HL-60 (cell line): ENCODE measurements at regions not wholly inside any gene's neighbourhood (a gene's known extent, or its start where the extent isn't known, plus 50 kb on each side); places are given as distances from the start of the nearest gene placed in this dataset.
A peak's percentile ranks its signal among the peaks of the same experiment; 100 is the strongest.

Experiments
- DNase-seq, 2 experiments: peaks; one replicate each; pipeline ENCODE4 v3.0.0-alpha.2; 2010 to 2020; ENCODE audit warnings: low read depth in 1 of 2, low spot score in 1 of 2
- H3K27ac ChIP-seq: fragments of 250-450 bp; sonication (Bioruptor Pico); replicated peaks from 2 replicates; pipeline ENCODE4 v1.5.1; 2020; ENCODE audit warnings: mild to moderate bottlenecking, moderate library complexity
- H3K27me3 ChIP-seq: fragments of 250-450 bp; sonication (Bioruptor Pico); 2 replicates; pipeline ENCODE4 v1.5.1; 2021; ENCODE audit warnings: mild to moderate bottlenecking, moderate library complexity; ENCODE audit not compliant: insufficient read depth, poor library complexity, severe bottlenecking
- H3K4me3 ChIP-seq: replicated peaks from 2 replicates; pipeline ENCODE4 v1.5.1; 2011; ENCODE audit warnings: mild to moderate bottlenecking, control low read depth, low read length; ENCODE audit not compliant: insufficient read depth
- GABPA ChIP-seq: IDR thresholded peaks from 2 replicates; pipeline ENCODE4 v1.6.1; 2012; ENCODE audit warnings: low read depth
- POLR2AphosphoS5 ChIP-seq: IDR thresholded peaks from 2 replicates; pipeline ENCODE4 v1.6.1; 2012; ENCODE audit warnings: low read depth
- SPI1 ChIP-seq: IDR thresholded peaks from 2 replicates; pipeline ENCODE4 v1.6.1; 2012; ENCODE audit warnings: low read depth, mild to moderate bottlenecking, borderline replicate concordance
- TF ChIP-seq, protein P1 (sequence below): IDR thresholded peaks from 2 replicates; pipeline ENCODE4 v1.6.1; 2012; ENCODE audit warnings: low read depth; ENCODE audit not compliant: insufficient replicate concordance
- TF ChIP-seq, protein P2 (sequence below): IDR thresholded peaks from one replicate; pipeline ENCODE4 v1.5.1; 2011; ENCODE audit warnings: low read length, control low read depth, inconsistent platforms; ENCODE audit not compliant: insufficient read depth

DNA sequence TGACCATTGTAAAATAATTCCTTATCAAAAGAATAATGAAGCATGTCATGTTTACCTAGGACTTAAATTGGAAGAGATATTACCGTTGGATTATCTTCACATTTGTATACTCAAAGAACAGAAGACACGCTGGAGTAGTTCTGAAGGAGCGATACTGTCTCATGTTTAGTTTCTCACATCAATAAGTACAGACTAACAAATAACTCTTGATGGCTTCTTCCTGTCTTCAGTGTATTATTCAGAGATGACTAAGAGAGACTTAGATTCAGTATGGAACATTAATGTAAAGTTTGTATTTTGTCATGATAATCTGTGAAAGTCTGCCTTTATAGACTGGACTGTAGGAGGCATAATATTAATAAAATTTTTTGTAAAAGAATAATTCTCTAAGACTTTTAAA lies 72.7 kb downstream of the SPRY1 start:
- DNase-seq, result no peak
- Histone ChIP-seq H3K27ac (no peak overlapping the region), H3K27me3 (no peaks in the 10 kb centered on the region), H3K4me3 (no peak overlapping the region)
- no peak for TF ChIP-seq SPI1
- TF ChIP-seq GABPA, result no peak
- TF ChIP-seq, protein P1, sequence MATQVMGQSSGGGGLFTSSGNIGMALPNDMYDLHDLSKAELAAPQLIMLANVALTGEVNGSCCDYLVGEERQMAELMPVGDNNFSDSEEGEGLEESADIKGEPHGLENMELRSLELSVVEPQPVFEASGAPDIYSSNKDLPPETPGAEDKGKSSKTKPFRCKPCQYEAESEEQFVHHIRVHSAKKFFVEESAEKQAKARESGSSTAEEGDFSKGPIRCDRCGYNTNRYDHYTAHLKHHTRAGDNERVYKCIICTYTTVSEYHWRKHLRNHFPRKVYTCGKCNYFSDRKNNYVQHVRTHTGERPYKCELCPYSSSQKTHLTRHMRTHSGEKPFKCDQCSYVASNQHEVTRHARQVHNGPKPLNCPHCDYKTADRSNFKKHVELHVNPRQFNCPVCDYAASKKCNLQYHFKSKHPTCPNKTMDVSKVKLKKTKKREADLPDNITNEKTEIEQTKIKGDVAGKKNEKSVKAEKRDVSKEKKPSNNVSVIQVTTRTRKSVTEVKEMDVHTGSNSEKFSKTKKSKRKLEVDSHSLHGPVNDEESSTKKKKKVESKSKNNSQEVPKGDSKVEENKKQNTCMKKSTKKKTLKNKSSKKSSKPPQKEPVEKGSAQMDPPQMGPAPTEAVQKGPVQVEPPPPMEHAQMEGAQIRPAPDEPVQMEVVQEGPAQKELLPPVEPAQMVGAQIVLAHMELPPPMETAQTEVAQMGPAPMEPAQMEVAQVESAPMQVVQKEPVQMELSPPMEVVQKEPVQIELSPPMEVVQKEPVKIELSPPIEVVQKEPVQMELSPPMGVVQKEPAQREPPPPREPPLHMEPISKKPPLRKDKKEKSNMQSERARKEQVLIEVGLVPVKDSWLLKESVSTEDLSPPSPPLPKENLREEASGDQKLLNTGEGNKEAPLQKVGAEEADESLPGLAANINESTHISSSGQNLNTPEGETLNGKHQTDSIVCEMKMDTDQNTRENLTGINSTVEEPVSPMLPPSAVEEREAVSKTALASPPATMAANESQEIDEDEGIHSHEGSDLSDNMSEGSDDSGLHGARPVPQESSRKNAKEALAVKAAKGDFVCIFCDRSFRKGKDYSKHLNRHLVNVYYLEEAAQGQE, result no peak
- no peak for TF ChIP-seq POLR2AphosphoS5
- TF ChIP-seq, protein P2, sequence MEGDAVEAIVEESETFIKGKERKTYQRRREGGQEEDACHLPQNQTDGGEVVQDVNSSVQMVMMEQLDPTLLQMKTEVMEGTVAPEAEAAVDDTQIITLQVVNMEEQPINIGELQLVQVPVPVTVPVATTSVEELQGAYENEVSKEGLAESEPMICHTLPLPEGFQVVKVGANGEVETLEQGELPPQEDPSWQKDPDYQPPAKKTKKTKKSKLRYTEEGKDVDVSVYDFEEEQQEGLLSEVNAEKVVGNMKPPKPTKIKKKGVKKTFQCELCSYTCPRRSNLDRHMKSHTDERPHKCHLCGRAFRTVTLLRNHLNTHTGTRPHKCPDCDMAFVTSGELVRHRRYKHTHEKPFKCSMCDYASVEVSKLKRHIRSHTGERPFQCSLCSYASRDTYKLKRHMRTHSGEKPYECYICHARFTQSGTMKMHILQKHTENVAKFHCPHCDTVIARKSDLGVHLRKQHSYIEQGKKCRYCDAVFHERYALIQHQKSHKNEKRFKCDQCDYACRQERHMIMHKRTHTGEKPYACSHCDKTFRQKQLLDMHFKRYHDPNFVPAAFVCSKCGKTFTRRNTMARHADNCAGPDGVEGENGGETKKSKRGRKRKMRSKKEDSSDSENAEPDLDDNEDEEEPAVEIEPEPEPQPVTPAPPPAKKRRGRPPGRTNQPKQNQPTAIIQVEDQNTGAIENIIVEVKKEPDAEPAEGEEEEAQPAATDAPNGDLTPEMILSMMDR, result no peak

GRCh38 chr4:123469696-123470095 lies 73.1 kb downstream of the SPRY1 start:
- Histone ChIP-seq H3K27me3 (no peaks in the 10 kb centered on the region), H3K4me3 (no peak overlapping the region), H3K27ac (no peak overlapping the region)
- TF ChIP-seq POLR2AphosphoS5 (no peak), SPI1 (no peak), GABPA (no peak)
- TF ChIP-seq, protein P2, result no peak
- TF ChIP-seq, protein P1, result no peak
- DNase-seq, result no peak

- Histone ChIP-seq H3K27ac (no peak overlapping the region), H3K4me3 (no peak overlapping the region), H3K27me3 (no peaks in the 10 kb centered on the region)
- TF ChIP-seq POLR2AphosphoS5 (no peak), GABPA (no peak), SPI1 (no peak)
- no peak for DNase-seq
Measured at GRCh38 chr4:123470640-123471039, 74.0 kb downstream of the SPRY1 start.

DNA sequence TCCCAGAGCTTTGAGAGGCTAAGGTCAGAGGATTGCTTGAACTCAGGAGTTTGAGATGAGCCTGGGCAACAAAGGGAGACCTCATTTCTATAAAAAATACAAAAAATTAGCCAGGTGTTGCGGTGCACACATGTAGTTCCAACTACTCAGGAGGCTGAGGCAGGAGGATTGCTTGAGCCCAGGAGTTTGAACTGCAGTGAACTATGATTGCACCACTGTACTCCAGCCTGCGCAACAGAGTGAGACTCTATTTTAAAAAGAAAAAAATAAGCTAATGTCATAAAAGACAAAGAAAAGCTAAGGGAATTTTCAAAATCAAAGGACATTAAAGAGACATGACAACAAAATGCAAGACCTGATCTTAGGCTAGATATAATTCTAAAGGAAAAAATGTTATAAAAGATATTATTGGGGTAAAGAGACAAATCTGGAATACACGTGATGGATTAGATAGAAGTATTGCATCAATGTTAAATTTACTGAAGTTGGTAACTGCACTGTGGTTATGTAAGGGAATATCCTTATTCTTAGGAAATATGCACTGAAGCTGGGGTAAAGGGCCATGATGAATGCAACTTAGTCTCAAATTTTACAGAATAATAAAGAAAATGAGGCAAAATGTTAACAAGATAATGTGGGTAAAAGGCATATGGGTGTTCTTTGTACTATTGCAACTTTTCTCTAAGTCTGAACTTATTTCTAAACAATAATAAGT lies 75.2 kb downstream of the SPRY1 start:
- Histone ChIP-seq H3K27me3 (no peaks in the 10 kb centered on the region), H3K4me3 (no peak overlapping the region), H3K27ac (peak overlapping the region; percentile 26; the same call in 1 of the 2 replicates)
- DNase-seq, result peak in 1 of 2 experiments; percentile 58
- no peak for TF ChIP-seq SPI1
- TF ChIP-seq, protein P1, result no peak
- TF ChIP-seq GABPA, result no peak
- TF ChIP-seq, protein P2, result no peak
- no peak for TF ChIP-seq POLR2AphosphoS5
